HT1080 (cell line): ENCODE measurements at regions not wholly inside any gene's neighbourhood (a gene's known extent, or its start where the extent isn't known, plus 50 kb on each side); places are given as distances from the start of the nearest gene placed in this dataset.
"Not testable (repeated sequence)": the region's sequence is repeated elsewhere in the genome, so short reads cannot be mapped to it uniquely, and the experiment has no call there.

Source experiments
- DNase-seq: peaks from one replicate; pipeline ENCODE4 v3.0.0-alpha.2; 2015; ENCODE audit warnings: low read depth

DNA sequence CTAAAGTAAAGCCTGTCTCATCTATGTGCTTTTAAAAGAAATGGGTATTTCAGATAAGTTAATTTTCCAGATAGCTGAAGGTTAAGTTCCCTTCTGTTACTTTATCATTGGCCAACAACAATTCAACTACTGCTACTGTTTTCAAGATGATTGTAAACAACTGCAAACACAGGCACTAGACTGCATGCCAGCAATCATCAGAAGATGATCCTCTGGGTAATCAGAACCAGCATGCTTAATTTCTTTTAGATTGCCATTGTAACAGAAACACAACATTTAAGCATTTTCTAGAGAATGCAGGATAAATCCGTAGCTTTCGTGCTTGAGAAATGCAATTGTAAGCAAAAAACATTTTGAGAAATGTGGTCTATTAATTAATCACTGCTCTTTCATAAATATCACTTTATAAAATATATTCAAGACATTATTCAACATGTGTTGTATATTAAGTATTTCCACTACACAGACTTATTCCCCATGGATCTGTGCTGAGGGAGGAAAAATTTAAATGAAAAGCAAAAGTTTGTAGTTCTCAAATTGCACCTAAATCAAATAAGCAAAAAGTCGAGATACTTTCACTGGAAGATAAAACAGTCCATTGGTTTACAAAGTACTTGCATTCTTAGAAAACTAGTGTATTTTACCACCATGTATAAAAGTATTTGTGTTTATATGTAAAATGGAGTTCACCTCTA, 133.7 kb downstream of the ATL2 start:
- no peak for DNase-seq

DNA sequence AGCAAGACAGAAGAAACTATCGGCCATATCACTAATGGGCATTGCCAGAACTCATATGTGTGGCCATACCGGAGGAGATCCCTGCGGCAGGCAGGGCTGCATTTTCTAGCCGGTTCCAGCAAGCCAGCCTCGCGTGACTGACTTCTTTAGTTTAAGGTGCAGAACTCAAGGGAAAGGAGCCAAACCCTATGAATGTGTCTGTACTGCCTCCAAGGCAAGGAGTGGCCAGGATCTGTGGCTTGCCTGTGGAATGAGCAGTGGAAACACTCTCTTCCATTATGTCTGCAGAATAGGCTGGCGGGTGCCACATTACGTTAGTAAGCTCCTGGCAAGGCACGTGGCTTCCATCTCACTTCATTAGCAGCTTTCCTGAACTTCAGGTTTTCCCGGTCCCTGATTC, 137.6 kb downstream of the ATL2 start:
- DNase-seq: no peak

DNA sequence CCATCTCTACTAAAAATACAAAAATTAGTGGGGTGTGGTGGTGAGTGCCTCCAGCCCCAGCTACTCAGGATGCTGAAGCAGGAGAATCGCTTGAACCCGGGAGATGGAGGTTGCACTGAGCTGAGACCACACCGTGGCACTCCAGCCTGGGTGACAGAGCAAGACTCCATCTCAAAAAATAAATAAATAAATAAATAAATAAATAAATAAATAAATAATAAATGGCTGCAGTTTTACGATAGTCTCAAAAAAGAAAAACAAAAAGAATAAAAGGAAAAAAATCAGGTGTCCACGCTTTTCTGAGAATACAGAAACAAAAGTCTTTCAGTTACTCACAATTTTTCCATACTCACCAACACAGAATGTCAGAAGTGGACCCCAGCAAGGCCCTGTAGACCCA, 138.4 kb downstream of the ATL2 start:
- not testable (repeated sequence) for DNase-seq

DNA sequence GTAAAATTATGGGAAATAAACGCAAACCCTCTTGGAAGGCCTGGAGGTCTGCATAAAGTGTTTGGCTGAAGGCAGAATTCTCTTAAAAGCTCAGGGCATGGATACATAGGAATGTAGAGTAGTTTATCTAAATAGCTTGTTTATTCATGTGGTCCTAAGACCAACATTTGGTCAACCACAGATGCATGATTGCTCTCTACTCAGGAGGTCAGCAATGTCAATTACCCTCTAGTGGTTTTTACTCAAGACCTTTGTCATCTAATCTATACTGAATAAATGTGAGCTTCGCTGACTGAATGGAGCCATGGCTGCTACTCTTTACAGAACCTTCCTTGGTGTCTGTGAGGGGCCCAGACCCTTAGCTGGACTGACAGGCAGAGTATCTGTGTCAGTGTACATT, 139.8 kb downstream of the ATL2 start:
- no peak for DNase-seq

DNA sequence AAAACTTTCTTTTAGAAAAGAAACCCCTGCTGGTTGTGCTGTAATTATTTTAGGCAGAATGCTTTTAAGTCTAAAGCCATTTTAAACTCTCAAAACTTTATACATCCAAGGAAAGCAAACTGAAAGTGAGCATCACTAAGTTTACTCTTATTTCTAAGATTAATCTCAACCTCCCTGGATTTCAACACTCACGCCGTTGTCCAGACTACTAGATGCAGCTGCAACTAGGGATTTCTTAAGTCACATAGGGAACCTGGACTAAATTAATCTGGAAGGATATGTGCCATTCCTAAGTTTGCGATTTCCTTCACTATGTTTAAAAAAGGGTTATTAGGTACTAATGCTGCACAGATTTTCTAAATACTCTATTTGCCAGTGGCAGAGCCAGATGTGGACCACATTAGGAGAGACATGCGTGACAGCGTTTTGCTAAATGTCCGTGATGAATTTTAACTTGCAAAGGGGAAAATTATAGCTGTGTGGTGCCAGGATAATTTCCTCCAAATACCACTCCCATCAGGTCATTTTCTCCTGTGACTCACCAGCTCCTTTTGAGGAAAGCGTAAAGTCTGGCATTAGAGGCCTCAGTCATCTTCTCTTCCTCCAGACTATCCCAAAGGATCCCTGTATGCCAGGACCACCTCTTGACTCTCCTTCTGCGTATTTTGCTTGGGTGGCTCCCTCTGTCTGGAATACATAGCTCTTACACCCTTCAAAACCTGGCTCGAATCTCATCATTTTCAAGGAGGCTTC, 143.7 kb downstream of the ATL2 start:
- DNase-seq: peak; percentile 62

DNA sequence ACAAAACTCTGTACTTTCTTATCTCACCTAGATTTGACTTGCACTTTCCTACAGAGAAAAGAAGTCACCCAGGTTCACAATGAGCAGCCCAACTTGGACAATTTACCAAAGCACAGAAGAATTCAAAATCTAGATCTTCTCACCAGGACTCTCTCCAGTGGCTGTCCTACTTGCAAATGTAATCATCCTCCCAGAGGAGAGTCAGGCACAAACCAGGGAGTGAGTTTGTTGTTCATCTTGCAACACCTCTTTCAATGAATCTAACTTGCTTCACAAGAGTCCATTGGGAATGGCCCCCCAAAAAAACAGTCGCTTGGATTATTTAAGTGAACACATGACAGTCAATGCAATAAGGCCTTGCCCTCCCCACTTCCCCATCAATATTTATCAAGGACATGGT, 144.6 kb downstream of the ATL2 start:
- DNase-seq: no peak

DNA sequence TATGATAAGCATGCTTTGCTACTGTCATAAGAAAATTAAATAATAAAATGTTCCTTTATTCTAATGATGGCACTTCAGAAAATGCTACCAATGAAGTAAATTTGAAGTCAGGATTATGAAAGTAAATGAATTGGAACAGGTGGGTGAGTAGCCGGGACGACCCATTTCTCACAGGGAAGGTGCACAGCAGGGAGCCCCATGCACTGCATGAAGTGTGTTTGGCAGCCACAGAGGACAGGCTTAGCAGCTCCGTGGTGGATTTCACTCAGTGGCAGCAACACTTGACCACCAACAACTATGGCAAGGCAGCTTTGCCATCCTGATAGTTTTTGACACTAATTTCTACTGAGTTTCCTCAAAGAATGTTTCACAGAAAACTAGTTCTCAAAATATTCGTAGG, 146.3 kb downstream of the ATL2 start:
- no peak for DNase-seq

DNA sequence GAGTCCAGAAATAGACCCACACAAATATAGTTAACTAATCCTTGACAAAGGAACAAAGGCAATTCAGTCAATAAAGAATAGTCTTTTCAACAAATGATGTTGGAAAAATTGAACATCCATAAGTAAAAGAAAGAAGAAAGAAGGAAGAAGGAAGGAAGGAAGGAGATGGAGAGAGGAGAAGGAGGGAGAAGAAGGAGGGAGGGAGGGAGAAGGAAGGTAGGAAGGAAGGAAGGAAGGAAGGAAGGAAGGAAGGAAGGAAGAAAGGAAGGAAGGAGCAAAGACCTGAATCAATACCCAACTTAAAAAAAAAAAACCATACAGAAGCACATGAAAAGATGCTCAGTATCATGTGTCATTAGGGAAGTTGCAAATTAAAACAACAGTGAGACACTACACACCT, 148.3 kb downstream of the ATL2 start:
- no peak for DNase-seq

DNA sequence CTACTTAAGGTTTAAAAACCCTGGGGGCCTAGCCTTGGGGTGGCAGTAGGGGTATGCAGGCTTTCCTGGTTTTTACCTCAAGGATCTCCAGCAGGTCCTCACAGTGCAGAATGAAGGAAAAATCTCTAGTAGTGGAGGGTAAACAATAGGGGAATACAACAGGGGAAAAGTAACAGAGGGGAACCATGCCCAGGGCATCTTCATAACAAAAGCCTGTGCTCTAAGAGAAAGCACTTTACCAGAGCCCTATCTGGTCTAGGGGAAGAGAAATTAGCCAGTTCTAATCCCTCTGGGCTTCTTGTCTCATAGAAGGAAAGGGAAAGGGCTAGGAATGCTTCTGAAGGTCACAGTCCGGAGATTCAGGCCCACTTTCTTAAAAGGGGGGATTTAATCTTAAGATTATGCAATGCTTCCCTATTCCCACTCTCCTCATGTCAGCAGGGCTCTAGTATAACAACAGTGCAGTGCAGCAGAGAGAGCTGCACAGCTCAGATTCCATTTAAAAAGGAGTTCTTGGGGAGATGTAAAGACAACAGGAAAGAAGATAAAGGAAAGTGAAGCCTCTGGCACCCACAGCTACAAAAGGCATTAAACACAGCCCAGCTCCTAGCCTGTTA, 149.0 kb upstream of the CYP1B1 start:
- no peak for DNase-seq

DNA sequence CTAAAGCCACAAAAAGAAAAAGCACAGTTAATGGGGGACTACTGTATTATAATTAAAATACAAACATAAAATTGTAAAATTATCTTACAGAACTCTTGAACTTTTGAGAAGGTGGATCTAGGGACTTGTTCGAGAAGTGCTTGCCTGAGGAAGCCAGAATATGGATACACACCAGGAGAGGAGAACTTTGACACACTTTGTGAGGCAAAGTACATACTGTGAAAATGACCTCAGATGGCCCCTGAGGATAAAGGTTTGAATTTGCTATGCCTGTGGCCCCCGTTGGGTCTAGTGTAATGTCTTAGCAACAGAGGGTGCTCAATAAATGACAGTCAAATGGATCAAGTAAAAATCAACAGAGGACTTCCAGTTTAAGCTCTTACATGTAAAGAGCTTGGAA, 148.2 kb upstream of the CYP1B1 start:
- no peak for DNase-seq

DNA sequence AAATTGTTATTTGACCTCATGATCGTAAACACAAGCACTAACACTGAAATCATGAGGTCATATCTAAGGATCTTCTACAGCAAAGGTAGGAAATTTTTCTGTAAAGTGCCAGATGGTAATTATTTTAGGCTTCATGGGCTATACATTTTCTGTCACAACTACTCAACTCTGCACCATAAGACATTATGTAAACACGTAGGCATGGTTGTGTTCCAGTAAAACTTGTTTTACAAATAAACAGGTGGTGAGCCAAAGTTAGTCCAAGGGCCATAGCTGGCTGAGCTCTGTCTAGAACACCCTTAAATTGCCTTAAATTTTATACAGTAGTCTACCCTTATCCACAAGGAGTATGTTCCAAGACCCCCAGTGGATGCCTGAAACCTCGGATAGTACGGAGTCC, 147.3 kb upstream of the CYP1B1 start:
- DNase-seq: no peak

DNA sequence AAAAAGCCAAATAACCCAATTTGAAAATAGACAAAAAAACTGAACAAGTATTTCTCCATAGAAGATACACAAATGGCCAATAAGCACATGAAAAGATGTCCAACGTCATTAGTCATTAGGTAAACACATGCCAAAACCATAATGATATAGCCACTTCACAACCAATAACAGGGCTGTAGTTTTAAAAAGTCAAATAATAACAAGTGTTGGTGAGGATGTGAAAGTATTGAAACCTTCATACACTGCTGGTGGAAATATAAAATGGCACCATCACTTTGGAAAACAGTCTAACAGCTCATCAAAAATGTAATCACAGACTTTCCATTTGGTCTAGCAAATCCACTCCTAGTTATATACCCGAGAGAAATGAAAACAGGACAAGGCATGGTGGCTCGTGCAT, 144.2 kb upstream of the CYP1B1 start:
- no peak for DNase-seq

DNA sequence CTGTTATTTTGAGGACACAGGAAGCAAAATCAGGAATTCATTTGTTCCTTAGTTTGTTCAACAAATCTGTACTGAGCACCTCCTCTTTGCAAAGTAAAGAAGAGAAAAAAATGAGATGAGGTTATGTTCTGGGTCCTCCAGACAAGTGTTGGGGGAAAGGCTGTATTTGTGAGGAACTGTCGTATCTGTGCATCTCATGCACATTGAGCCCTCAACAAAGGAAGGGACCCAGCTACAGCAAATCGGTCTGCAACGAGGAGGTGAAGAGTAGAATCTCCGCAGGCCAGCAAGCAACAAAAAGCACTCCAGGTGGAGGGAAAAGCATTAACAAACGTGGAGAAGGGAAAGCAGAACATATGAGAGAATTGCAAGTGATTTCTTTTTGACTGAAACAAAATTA, 143.0 kb upstream of the CYP1B1 start:
- DNase-seq: no peak

DNA sequence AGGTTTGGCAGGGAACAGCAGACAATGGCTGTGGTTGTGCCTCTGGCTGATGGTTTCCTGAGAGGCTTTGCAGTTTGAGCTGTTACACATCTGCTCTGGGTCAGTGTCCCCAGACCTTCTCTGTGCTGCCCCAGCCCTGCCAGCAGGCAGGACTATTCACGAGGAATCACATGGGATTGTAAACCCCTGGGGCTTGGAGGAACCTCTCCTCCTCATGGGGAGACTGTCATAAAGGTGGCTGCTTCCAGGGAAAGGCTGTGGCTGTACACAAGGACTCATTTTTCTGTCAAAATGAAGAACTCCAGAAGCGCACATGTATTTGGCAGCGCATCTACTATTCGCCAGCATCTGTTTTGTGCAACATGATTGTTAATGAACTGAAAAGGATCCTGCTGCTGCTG, 142.6 kb upstream of the CYP1B1 start:
- DNase-seq: no peak

DNA sequence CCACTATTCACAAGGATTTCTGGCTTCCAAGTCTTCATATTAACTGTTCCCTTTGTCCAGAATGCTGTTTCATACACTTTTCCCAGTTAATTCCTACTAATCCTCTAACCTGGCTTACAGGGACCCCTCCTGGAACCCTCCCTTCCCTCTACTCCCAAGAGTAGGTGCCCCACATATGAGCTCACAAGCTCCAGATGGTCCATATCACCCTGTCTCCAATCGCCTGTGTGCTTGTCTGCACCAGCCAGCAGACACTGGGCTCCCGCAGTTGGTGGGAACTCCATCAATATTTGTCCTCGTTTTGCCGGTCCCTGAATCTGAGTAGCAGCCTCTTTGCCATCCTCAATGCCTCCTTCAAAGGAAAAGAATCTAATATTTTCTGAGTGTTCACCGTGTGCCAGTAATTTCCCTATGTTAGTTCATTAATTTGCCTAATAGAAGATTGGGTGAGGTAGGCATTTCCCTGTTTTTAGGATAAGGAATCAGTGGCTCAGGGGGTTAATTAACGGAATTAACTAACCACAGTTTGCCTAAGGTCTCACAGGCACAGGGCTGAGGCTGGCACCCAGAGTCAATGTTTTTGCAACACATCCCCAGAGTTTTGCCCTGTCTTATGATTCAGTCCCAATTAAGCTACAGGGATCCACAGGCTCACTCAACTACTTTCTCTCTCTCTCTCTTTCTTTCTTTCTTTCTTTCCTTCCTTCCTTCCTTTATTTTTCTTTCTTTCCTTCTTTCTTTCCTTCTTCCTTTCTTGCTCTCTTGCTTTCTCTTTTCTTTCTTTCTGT, 141.6 kb upstream of the CYP1B1 start:
- no peak for DNase-seq

DNA sequence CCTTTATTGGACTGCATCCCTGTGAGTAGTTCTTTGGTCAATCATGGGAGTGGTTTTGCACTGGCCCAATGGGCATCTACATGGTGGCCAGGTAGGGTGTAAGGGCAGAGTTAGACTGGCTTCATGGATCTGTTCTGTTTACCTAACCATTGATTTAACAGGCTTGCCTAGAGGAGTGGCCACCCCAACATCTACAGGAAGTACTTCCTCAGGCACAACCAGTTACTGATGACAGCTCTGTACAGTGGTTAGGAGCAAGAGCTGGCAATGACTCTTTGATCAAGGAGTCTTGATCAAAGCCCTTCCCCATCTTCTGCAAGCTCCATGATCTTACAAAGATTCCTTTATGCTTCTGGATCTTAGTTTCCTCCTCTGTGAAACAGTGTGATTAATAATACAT, 140.9 kb upstream of the CYP1B1 start:
- DNase-seq: no peak

DNA sequence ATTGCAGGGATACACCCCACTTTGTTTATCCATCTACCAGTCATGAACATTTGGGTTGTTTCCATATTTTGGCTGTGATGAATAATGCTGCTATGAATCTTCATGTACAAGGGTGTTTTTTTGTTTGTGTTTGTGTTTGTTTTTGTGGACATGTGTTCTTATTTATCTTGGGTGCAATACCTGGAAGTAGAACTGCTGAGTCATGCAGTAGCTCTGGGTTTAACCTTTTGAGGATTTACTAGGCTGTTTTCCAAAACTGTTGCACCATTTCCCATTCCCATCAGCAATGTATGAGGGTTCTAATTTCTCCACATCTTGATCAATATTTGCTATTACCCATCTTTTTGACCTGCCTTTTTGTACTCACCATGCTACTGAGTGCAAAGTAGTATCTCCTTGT, 140.0 kb upstream of the CYP1B1 start:
- no peak for DNase-seq

DNA sequence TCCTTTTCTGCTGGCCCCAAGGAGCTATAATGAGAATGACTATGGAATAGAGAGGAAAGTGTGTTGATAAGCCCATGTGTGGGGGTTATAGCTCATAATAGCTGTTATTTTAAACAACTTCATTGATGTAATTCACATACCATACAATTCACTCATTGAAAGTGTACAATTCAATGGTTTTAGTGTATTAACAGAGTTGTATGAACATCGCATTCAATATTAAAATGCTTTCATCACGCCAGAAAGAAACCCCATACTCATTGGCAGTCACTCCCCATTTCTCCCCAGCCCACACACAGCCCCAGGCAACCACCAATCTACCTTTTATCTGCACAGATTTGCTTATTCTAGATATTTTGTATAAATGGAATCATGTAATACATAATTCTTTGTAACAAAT, 139.6 kb upstream of the CYP1B1 start:
- DNase-seq: no peak

DNA sequence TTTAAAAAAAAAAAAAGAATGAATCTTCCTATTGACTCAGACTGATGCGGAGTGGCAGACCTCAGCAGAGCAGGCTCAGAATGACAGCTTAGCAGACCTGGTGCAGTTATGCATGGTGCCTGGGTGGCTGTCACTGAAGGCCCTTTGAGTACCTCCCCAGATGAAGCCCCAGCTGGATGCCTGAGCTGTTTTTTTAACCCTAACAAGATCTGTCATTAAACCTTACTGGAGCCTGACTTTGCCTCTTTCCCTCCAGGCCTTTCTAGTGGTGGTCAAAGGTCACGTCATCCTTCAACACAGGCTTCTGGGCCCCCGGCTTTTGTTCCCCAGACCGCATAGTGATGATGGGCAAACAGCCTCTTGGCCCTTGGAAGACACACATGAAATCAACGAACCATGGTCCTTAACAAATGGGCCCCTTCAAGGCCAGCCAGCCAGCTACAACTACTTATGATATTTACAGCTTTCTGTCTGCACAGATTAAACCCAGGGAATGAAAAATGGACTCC, 138.3 kb upstream of the CYP1B1 start:
- peak; percentile 7 for DNase-seq

DNA sequence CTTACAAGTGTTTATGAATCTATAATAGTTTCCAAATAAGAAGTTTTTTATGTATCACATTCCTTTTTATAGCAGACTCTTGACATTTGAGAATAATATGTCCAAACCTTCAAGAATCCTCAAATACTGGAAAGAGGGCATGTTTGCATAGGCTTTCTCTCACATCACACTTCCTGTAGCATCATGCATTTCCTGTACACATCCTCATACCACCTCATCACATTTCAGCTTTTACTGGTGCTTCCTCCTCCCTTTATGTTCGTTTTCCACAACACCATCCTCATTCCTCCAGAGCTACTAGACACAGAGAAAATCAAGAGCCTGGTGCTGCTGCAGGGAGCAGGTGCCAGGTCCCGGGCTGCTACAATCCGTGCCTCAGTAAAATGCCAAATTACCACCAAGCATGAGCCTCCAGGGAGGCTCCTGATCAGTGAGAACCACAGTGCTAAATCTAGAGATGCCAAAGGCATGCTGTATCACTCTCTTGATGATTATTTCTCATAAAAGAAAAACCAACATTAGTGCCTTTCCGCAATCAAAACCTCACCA, 137.7 kb upstream of the CYP1B1 start:
- peak; percentile 9 for DNase-seq

DNA sequence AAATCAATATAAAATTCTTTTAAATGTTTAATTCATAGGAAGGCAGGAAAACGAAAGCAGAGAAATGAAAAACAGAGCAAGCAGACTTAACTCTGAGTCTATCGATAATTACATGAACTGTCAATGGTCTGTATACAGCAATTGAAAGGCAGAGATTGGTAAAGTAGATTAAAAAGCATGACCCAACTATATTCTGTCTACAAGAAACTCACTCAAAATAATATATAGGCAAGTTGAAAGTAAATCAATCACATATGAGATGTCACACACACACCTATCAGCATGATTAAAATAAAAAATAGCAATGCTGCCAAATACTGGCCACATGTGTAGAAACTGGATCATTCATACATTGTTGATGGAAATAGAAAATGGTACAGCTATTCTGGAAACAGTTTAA, 136.4 kb upstream of the CYP1B1 start:
- no peak for DNase-seq

DNA sequence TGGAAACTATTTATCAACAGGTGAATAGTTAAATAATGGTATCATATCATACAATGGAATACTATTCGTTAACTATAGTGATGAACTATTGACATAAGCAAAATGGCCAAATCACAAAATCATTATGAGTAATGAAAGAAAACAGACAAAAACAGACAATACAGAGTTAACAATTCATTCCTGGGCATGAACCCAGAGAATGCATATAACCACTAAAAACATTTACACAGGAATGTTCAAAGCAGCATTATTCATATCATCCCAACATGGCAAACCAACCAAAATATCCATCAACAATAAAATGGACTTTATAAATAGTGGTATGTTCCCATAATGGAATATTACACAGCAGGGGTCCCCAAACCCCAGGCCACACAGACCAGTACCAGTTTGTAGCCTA, 131.2 kb upstream of the CYP1B1 start:
- DNase-seq: no peak
